Gastrocnemius medialis (tissue), 4 donors: ENCODE measurements at regions not wholly inside any gene's neighbourhood (a gene's known extent, or its start where the extent isn't known, plus 50 kb on each side); places are given as distances from the start of the nearest gene placed in this dataset.

Source experiments
- ATAC-seq, 2 donors: fragments of 150-250 bp; one replicate each; pipeline ENCODE4 v1.9.1; 2016
- DNase-seq, 2 donors: peaks; one replicate each; pipeline ENCODE4 v3.0.0-alpha.2; 2019
- H3K27ac ChIP-seq, 4 donors: fragments of 200-600 bp; sonication (generic); 1 replicate in 1 of 4; 2 replicates in 3 of 4; pipeline ENCODE4 v1.5.1; 2016 to 2018; ENCODE audit warnings: mild to moderate bottlenecking in 2 of 4, moderate library complexity in 1 of 4
- H3K27me3 ChIP-seq, 3 donors: fragments of 200-600 bp; sonication (generic) in 2 of 3; 1 replicate in 1 of 3; 2 replicates in 2 of 3; pipeline versions ENCODE4 v1.5.1 to v1.6.0; 2016 to 2019; ENCODE audit warnings: mild to moderate bottlenecking in 1 of 3, moderate library complexity in 1 of 3
- H3K36me3 ChIP-seq, 2 donors: fragments of 200-600 bp; sonication (generic) in 1 of 2; one replicate each; pipeline ENCODE4 v1.5.1; 2017 to 2018
- H3K4me1 ChIP-seq, 2 donors: fragments of 200-600 bp; sonication (generic) in 1 of 2; one replicate each; pipeline ENCODE4 v1.5.1; 2016 to 2017; ENCODE audit warnings: mild to moderate bottlenecking in 2 of 2
- H3K4me3 ChIP-seq, 4 donors: fragments of 200-600 bp; sonication (generic) in 3 of 4; 1 replicate in 1 of 4; 2 replicates in 3 of 4; pipeline ENCODE4 v1.5.1; 2016 to 2019; ENCODE audit warnings: mild to moderate bottlenecking in 2 of 4
- H3K9me3 ChIP-seq, 3 donors: fragments of 200-600 bp; sonication (generic) in 2 of 3; 1 replicate in 1 of 3; 2 replicates in 2 of 3; pipeline ENCODE4 v1.5.1; 2016 to 2019
- CTCF ChIP-seq, 5 experiments: fragments of 450-650 bp in 3 of 5; fragments of 200-600 bp in 2 of 5; sonication (generic) in 2 of 5; IDR thresholded peaks in 4 of 5; conservative IDR thresholded peaks in 1 of 5; 1 replicate in 4 of 5; 2 replicates in 1 of 5; pipeline ENCODE4 v1.5.1; 2016 to 2019; ENCODE audit warnings: antibody characterized with exemption in 5 of 5, mild to moderate bottlenecking in 3 of 5, moderate library complexity in 3 of 5
- POLR2A ChIP-seq, 2 donors: fragments of 450-650 bp; IDR thresholded peaks; one replicate each; pipeline ENCODE4 v1.6.1; 2017; ENCODE audit warnings: antibody characterized with exemption in 2 of 2, mild to moderate bottlenecking in 2 of 2, moderate library complexity in 2 of 2
- in situ Hi-C, 4 donors: fragments of 200-750 bp; cut with MboI; loops; one replicate each; pipeline versions ENCODE4 v1.15.0 to v1.8.0; 2017; ENCODE audit warnings: low sequenced_read_pairs in 4 of 4
- intact Hi-C: fragments of 100-400 bp; cut with DNase I; formaldehyde crosslinking; loops from one replicate; pipeline ENCODE4 v1.15.1; 2023; ENCODE audit warnings: low total_unique reads

- TF ChIP-seq CTCF (IDR thresholded peaks at IDR 0.05 in 4 of 5, conservative IDR thresholded peaks at IDR 0.05 in 1 of 5) (no peak), POLR2A (IDR thresholded peaks at IDR 0.05) (no peak)
- DNase-seq: no peak
- no peaks in the 10 kb centered on the region for H3K36me3 ChIP-seq
- in situ Hi-C loops: no loop called here
- no peaks in the 10 kb centered on the region for H3K4me1 ChIP-seq
- no peaks in the 10 kb centered on the region for H3K27me3 ChIP-seq
- H3K9me3 ChIP-seq: no peaks in the 10 kb centered on the region
- ATAC-seq: no peak
- H3K27ac ChIP-seq: no peak overlapping the region
- H3K4me3 ChIP-seq: no peak overlapping the region
- intact Hi-C loops: no loop called here
These were observed 57.5 kb upstream of the S1PR3 start for GRCh38 chr9:88933607-88934379.

- TF ChIP-seq POLR2A (IDR thresholded peaks at IDR 0.05): no peak
- no peak for TF ChIP-seq CTCF (IDR thresholded peaks at IDR 0.05 in 4 of 5, conservative IDR thresholded peaks at IDR 0.05 in 1 of 5)
- in situ Hi-C loops: no loop called here
- intact Hi-C loops: no loop called here
- DNase-seq (no peak), ATAC-seq (no peak)
- Histone ChIP-seq H3K4me3 (no peak overlapping the region), H3K9me3 (no peaks in the 10 kb centered on the region), H3K4me1 (no peaks in the 10 kb centered on the region), H3K27me3 (no peaks in the 10 kb centered on the region), H3K27ac (no peak overlapping the region), H3K36me3 (no peaks in the 10 kb centered on the region)
These were observed 56.3 kb upstream of the S1PR3 start for GRCh38 chr9:88934876-88935535.

GRCh38 chr9:88936132-88936531 lies 55.1 kb upstream of the S1PR3 start:
- intact Hi-C loops: no loop called here
- Histone ChIP-seq H3K27ac (peak overlapping the region in 1 of 4 donors; percentile 22), H3K4me1 (no peaks in the 10 kb centered on the region), H3K27me3 (no peaks in the 10 kb centered on the region), H3K36me3 (no peaks in the 10 kb centered on the region), H3K4me3 (no peak overlapping the region), H3K9me3 (no peaks in the 10 kb centered on the region)
- ATAC-seq (peak; percentile 44 to 52), DNase-seq (no peak)
- TF ChIP-seq CTCF (IDR thresholded peaks at IDR 0.05 in 4 of 5, conservative IDR thresholded peaks at IDR 0.05 in 1 of 5): no peak
- TF ChIP-seq POLR2A (IDR thresholded peaks at IDR 0.05): no peak
- in situ Hi-C loops: no loop called here

GRCh38 chr9:88936668-88937067 lies 54.6 kb upstream of the S1PR3 start:
- ATAC-seq: peak; percentile 58 to 63
- intact Hi-C loops: no loop called here
- H3K27ac ChIP-seq: peak overlapping the region in 1 of 4 donors; percentile 22

More at GRCh38 chr9:88936668-88937067, 54.6 kb upstream of the S1PR3 start:
- H3K36me3 ChIP-seq: no peaks in the 10 kb centered on the region
- in situ Hi-C loops: no loop called here
- peak; percentile 12 to 54 for DNase-seq
- no peaks in the 10 kb centered on the region for H3K4me1 ChIP-seq
- no peaks in the 10 kb centered on the region for H3K9me3 ChIP-seq
- H3K4me3 ChIP-seq: no peak overlapping the region
- no peak for TF ChIP-seq CTCF (IDR thresholded peaks at IDR 0.05 in 4 of 5, conservative IDR thresholded peaks at IDR 0.05 in 1 of 5)
- TF ChIP-seq POLR2A (IDR thresholded peaks at IDR 0.05): no peak
- no peaks in the 10 kb centered on the region for H3K27me3 ChIP-seq
